Ascending aorta (tissue), 2 donors: ENCODE measurements at regions not wholly inside any gene's neighbourhood (a gene's known extent, or its start where the extent isn't known, plus 50 kb on each side); places are given as distances from the start of the nearest gene placed in this dataset.

Experiments used
- DNase-seq, 2 donors: peaks; one replicate each; pipeline ENCODE4 v3.0.0-alpha.2; 2019; ENCODE audit warnings: low spot score in 2 of 2
- H3K27ac ChIP-seq, 2 donors: fragments of 200-600 bp; sonication (generic); one replicate each; pipeline ENCODE4 v1.5.1; 2016 to 2017; ENCODE audit warnings: mild to moderate bottlenecking in 1 of 2
- H3K27me3 ChIP-seq: fragments of 200-600 bp; sonication (generic); one replicate; pipeline ENCODE4 v1.5.1; 2017
- H3K36me3 ChIP-seq, 2 donors: fragments of 200-600 bp; sonication (generic); one replicate each; pipeline ENCODE4 v1.5.1; 2016
- H3K4me1 ChIP-seq, 2 donors: fragments of 200-600 bp; sonication (generic); one replicate each; pipeline ENCODE4 v1.5.1; 2016 to 2017; ENCODE audit warnings: mild to moderate bottlenecking in 1 of 2
- H3K4me3 ChIP-seq, 2 donors: fragments of 200-600 bp; sonication (generic); one replicate each; pipeline ENCODE4 v1.5.1; 2016 to 2017; ENCODE audit warnings: mild to moderate bottlenecking in 1 of 2
- H3K9me3 ChIP-seq, 2 donors: fragments of 200-600 bp; sonication (generic); one replicate each; pipeline ENCODE4 v1.5.1; 2016
- CTCF ChIP-seq, 3 experiments: fragments of 200-600 bp in 2 of 3; fragments of 450-650 bp in 1 of 3; sonication (generic) in 2 of 3; IDR thresholded peaks; one replicate each; pipeline ENCODE4 v1.5.1; 2016 to 2019; ENCODE audit warnings: antibody characterized with exemption in 3 of 3, mild to moderate bottlenecking in 1 of 3, moderate library complexity in 1 of 3
- intact Hi-C: fragments of 100-400 bp; cut with DNase I; formaldehyde crosslinking; loops from one replicate; pipeline ENCODE4 v1.15.1; 2023

- H3K36me3 ChIP-seq = no peaks in the 10 kb centered on the region
- intact Hi-C loops = no loop called here
- TF ChIP-seq CTCF (IDR thresholded peaks at IDR 0.05) = no peak
- H3K4me3 ChIP-seq = no peak overlapping the region
- no peak for DNase-seq
- peak overlapping the region in 1 of 2 donors; percentile 66 for H3K27ac ChIP-seq
- no peaks in the 10 kb centered on the region for H3K27me3 ChIP-seq
- H3K4me1 ChIP-seq = peaks cover 0 to 20% of the 10 kb centered on the region in 2 donors
- H3K9me3 ChIP-seq = no peaks in the 10 kb centered on the region
Observed at GRCh38 chr7:54810401-54810800, 51.4 kb upstream of the SEC61G start.

GRCh38 chr7:54811041-54811845, 52.2 kb upstream of the SEC61G start:
- DNase-seq = no peak
- no peak overlapping the region for H3K4me3 ChIP-seq
- intact Hi-C loops = no loop called here
- peak overlapping the region; percentile 24 to 66 for H3K27ac ChIP-seq
- H3K9me3 ChIP-seq = no peaks in the 10 kb centered on the region
- H3K27me3 ChIP-seq = no peaks in the 10 kb centered on the region
- TF ChIP-seq CTCF (IDR thresholded peaks at IDR 0.05) = no peak
- no peaks in the 10 kb centered on the region for H3K36me3 ChIP-seq
- peaks cover 0 to 20% of the 10 kb centered on the region in 2 donors for H3K4me1 ChIP-seq

GRCh38 chr7:54811846-54812254, 52.8 kb upstream of the SEC61G start:
- no peak for TF ChIP-seq CTCF (IDR thresholded peaks at IDR 0.05)
- Histone ChIP-seq H3K4me1 (peaks cover 0 to 20% of the 10 kb centered on the region in 2 donors), H3K4me3 (no peak overlapping the region), H3K36me3 (no peaks in the 10 kb centered on the region), H3K27me3 (no peaks in the 10 kb centered on the region), H3K27ac (peak overlapping the region; percentile 24 to 66), H3K9me3 (no peaks in the 10 kb centered on the region)
- intact Hi-C loops = no loop called here
- DNase-seq = no peak

- Histone ChIP-seq H3K4me3 (no peak overlapping the region), H3K27me3 (no peaks in the 10 kb centered on the region), H3K4me1 (peaks cover 0 to 20% of the 10 kb centered on the region in 2 donors), H3K36me3 (no peaks in the 10 kb centered on the region), H3K9me3 (no peaks in the 10 kb centered on the region), H3K27ac (no peak overlapping the region)
- no peak for TF ChIP-seq CTCF (IDR thresholded peaks at IDR 0.05)
- intact Hi-C loops = no loop called here
- no peak for DNase-seq
Observed at GRCh38 chr7:54812756-54813322, 53.8 kb upstream of the SEC61G start.

- TF ChIP-seq CTCF (IDR thresholded peaks at IDR 0.05) = no peak
- intact Hi-C loops = no loop called here
- no peak overlapping the region for H3K27ac ChIP-seq
- no peaks in the 10 kb centered on the region for H3K27me3 ChIP-seq
- no peak overlapping the region for H3K4me3 ChIP-seq
- no peak for DNase-seq
- no peaks in the 10 kb centered on the region for H3K9me3 ChIP-seq
- H3K36me3 ChIP-seq = no peaks in the 10 kb centered on the region
- H3K4me1 ChIP-seq = peaks cover 0 to 20% of the 10 kb centered on the region in 2 donors
Observed at GRCh38 chr7:54813398-54813797, 54.4 kb upstream of the SEC61G start.
